ENCODE measurements at regions not wholly inside any gene's neighbourhood (a gene's known extent, or its start where the extent isn't known, plus 50 kb on each side); places are given as distances from the start of the nearest gene placed in this dataset.

DNA sequence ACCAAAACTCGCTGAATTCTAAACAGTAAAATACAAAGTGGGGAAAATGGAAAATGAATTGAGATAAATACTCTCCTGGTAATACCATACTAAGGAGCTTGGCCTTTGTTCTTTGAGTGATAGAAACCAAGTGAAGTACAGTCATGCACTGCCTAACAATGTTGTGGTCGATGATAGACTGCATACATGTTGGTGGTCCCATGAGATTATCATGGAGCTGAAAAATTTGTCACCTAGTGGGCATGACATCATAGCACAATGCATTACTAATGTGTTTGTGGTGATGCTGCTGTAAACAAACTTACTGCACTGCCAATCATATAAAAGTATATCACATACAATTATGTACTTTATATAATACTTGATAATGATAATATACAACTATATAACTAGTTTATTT is 419.1 kb downstream of the ARL4A start:
- no peak for TF ChIP-seq NR2F2 (IDR thresholded peaks at IDR 0.05)
- no peak for TF ChIP-seq YY1 (IDR thresholded peaks at IDR 0.05)
- no peak for TF ChIP-seq FOXA2 (IDR thresholded peaks at IDR 0.05)
- TF ChIP-seq RAD21 (IDR thresholded peaks at IDR 0.05) = no peak
- TF ChIP-seq, protein P1, sequence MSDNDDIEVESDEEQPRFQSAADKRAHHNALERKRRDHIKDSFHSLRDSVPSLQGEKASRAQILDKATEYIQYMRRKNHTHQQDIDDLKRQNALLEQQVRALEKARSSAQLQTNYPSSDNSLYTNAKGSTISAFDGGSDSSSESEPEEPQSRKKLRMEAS (IDR thresholded peaks at IDR 0.05) = no peak
- no peak for TF ChIP-seq TAF1 (conservative IDR thresholded peaks at IDR 0.05)
- TF ChIP-seq SP1 (IDR thresholded peaks at IDR 0.05) = no peak
- TF ChIP-seq HNF4A (conservative IDR thresholded peaks at IDR 0.05) = no peak
- TF ChIP-seq HNF4G (IDR thresholded peaks at IDR 0.05) = no peak
- no peak for TF ChIP-seq EGR1 (IDR thresholded peaks at IDR 0.05; ENCODE audit: low read depth in 2 of 2)
- TF ChIP-seq, protein P2, sequence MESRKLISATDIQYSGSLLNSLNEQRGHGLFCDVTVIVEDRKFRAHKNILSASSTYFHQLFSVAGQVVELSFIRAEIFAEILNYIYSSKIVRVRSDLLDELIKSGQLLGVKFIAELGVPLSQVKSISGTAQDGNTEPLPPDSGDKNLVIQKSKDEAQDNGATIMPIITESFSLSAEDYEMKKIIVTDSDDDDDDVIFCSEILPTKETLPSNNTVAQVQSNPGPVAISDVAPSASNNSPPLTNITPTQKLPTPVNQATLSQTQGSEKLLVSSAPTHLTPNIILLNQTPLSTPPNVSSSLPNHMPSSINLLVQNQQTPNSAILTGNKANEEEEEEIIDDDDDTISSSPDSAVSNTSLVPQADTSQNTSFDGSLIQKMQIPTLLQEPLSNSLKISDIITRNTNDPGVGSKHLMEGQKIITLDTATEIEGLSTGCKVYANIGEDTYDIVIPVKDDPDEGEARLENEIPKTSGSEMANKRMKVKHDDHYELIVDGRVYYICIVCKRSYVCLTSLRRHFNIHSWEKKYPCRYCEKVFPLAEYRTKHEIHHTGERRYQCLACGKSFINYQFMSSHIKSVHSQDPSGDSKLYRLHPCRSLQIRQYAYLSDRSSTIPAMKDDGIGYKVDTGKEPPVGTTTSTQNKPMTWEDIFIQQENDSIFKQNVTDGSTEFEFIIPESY (IDR thresholded peaks at IDR 0.05) = no peak
- no peak for TF ChIP-seq GABPA (IDR thresholded peaks at IDR 0.05 in 1 of 2, conservative IDR thresholded peaks at IDR 0.05 in 1 of 2)
- no peak for TF ChIP-seq RXRA (IDR thresholded peaks at IDR 0.05)
- no peaks in the 10 kb centered on the region for H3K9me3 ChIP-seq (ENCODE audit: control insufficient read depth in 4 of 4, low read length in 3 of 4)
- H3K27ac ChIP-seq (ENCODE audit: low read depth in 1 of 2, low read length in 2 of 2) = no peak overlapping the region
- DNase-seq (ENCODE audit: low spot score) = no peak
- H3K36me3 ChIP-seq (ENCODE audit: control insufficient read depth in 4 of 4, insufficient read depth in 3 of 4, low read depth in 1 of 4, low read length in 3 of 4) = no peaks in the 10 kb centered on the region
- WGBS = 100% methylated on average over 2 of the region's 2 CpGs
- no peaks in the 10 kb centered on the region for H3K27me3 ChIP-seq (ENCODE audit: control insufficient read depth in 4 of 4, insufficient read depth in 4 of 4, low read length in 3 of 4)
- no peak overlapping the region for H3K9ac ChIP-seq (ENCODE audit: low read depth in 1 of 2, low read length in 2 of 2)
- no peak overlapping the region for H3K4me3 ChIP-seq (ENCODE audit: low read depth in 1 of 3, low read length in 3 of 3)
- peaks cover 0 to 11% (median under 1%) of the 10 kb centered on the region in 4 donors for H3K4me1 ChIP-seq (ENCODE audit: control insufficient read depth in 4 of 4, insufficient read depth in 4 of 4, low read length in 3 of 4)

DNA sequence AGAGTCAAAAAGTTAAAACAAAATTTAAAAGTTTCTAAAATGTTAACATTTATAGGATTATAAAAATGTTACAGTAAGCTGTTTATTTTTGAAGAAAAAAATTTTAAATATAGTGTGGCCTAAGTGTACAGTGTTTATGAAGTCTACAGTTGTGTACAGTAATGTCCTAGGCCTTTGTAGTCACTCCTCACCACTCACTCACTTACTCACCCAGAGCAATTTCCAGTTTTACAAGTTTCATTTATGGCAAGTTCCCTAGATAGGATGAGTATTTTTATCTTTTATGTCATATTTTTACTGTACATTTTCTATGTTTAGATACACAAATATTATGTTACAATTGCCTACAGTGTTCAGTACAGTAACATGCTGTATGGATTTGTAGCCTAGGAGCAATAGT is 419.9 kb downstream of the ARL4A start:
- no peak overlapping the region for H3K4me3 ChIP-seq (ENCODE audit: low read depth in 1 of 3, low read length in 3 of 3)
- H3K9me3 ChIP-seq (ENCODE audit: control insufficient read depth in 4 of 4, low read length in 3 of 4) = no peaks in the 10 kb centered on the region

More for the DNA sequence above, 419.9 kb downstream of the ARL4A start:
- no peak for TF ChIP-seq SP1 (IDR thresholded peaks at IDR 0.05)
- TF ChIP-seq, protein P3, sequence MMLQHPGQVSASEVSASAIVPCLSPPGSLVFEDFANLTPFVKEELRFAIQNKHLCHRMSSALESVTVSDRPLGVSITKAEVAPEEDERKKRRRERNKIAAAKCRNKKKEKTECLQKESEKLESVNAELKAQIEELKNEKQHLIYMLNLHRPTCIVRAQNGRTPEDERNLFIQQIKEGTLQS (IDR thresholded peaks at IDR 0.05) = no peak
- TF ChIP-seq HNF4A (conservative IDR thresholded peaks at IDR 0.05) = no peak
- no peak for TF ChIP-seq RXRA (IDR thresholded peaks at IDR 0.05)
- no peak for TF ChIP-seq TAF1 (conservative IDR thresholded peaks at IDR 0.05)
- TF ChIP-seq GABPA (IDR thresholded peaks at IDR 0.05 in 1 of 2, conservative IDR thresholded peaks at IDR 0.05 in 1 of 2) = no peak
- TF ChIP-seq YY1 (IDR thresholded peaks at IDR 0.05) = no peak
- no peak for TF ChIP-seq RAD21 (IDR thresholded peaks at IDR 0.05)
- no peak for TF ChIP-seq FOXA1 (IDR thresholded peaks at IDR 0.05)
- TF ChIP-seq FOXA2 (IDR thresholded peaks at IDR 0.05) = no peak
- TF ChIP-seq, protein P4, sequence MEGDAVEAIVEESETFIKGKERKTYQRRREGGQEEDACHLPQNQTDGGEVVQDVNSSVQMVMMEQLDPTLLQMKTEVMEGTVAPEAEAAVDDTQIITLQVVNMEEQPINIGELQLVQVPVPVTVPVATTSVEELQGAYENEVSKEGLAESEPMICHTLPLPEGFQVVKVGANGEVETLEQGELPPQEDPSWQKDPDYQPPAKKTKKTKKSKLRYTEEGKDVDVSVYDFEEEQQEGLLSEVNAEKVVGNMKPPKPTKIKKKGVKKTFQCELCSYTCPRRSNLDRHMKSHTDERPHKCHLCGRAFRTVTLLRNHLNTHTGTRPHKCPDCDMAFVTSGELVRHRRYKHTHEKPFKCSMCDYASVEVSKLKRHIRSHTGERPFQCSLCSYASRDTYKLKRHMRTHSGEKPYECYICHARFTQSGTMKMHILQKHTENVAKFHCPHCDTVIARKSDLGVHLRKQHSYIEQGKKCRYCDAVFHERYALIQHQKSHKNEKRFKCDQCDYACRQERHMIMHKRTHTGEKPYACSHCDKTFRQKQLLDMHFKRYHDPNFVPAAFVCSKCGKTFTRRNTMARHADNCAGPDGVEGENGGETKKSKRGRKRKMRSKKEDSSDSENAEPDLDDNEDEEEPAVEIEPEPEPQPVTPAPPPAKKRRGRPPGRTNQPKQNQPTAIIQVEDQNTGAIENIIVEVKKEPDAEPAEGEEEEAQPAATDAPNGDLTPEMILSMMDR (IDR thresholded peaks at IDR 0.05; ENCODE audit: low read depth, low read length, missing input control) = no peak
- no peak for TF ChIP-seq HNF4G (IDR thresholded peaks at IDR 0.05)
- Histone ChIP-seq H3K27ac (ENCODE audit: low read depth in 1 of 2, low read length in 2 of 2) (no peak overlapping the region), H3K27me3 (ENCODE audit: control insufficient read depth in 4 of 4, insufficient read depth in 4 of 4, low read length in 3 of 4) (no peaks in the 10 kb centered on the region), H3K9ac (ENCODE audit: low read depth in 1 of 2, low read length in 2 of 2) (no peak overlapping the region), H3K4me1 (ENCODE audit: control insufficient read depth in 4 of 4, insufficient read depth in 4 of 4, low read length in 3 of 4) (peaks cover 0 to 11% (median under 1%) of the 10 kb centered on the region in 4 donors), H3K36me3 (ENCODE audit: control insufficient read depth in 4 of 4, insufficient read depth in 3 of 4, low read depth in 1 of 4, low read length in 3 of 4) (no peaks in the 10 kb centered on the region)
- no peak for DNase-seq (ENCODE audit: low spot score)

Data from liver (tissue), 8 donors.